Thoracic aorta (tissue), 2 donors: ENCODE measurements at regions not wholly inside any gene's neighbourhood (a gene's known extent, or its start where the extent isn't known, plus 50 kb on each side); places are given as distances from the start of the nearest gene placed in this dataset.

ENCODE experiments used
- ATAC-seq: fragments of 150-250 bp; one replicate; pipeline ENCODE4 v1.8.0; 2017; ENCODE audit warnings: low read depth; ENCODE audit not compliant: insufficient number of reproducible peaks, low FRiP score
- DNase-seq: peaks from one replicate; pipeline ENCODE4 v3.0.0-alpha.2; 2020; ENCODE audit warnings: low spot score
- H3K27ac ChIP-seq, 2 donors: fragments of 200-600 bp; sonication (generic); 1 replicate in 1 of 2; 2 replicates in 1 of 2; pipeline ENCODE4 v1.5.1; 2016; ENCODE audit warnings: mild to moderate bottlenecking in 2 of 2, moderate library complexity in 2 of 2
- H3K27me3 ChIP-seq: fragments of 200-600 bp; sonication (generic); replicated peaks from 2 replicates; pipeline ENCODE4 v1.6.0; 2016; ENCODE audit warnings: mild to moderate bottlenecking; ENCODE audit not compliant: insufficient read depth
- H3K36me3 ChIP-seq: fragments of 200-600 bp; sonication (generic); one replicate; pipeline ENCODE4 v1.5.1; 2016
- H3K4me1 ChIP-seq, 2 donors: fragments of 200-600 bp; sonication (generic); 1 replicate in 1 of 2; 2 replicates in 1 of 2; pipeline versions ENCODE4 v1.5.1 to v1.6.0; 2016; ENCODE audit warnings: low read depth in 2 of 2, mild to moderate bottlenecking in 1 of 2; ENCODE audit not compliant: control insufficient read depth in 1 of 2
- H3K4me3 ChIP-seq: fragments of 200-600 bp; sonication (generic); 2 replicates; pipeline ENCODE4 v1.5.1; 2016; ENCODE audit warnings: mild to moderate bottlenecking
- H3K9me3 ChIP-seq: fragments of 200-600 bp; sonication (generic); 2 replicates; pipeline ENCODE4 v1.5.1; 2016
- TF ChIP-seq, protein P1 (sequence below): fragments of 200-600 bp; sonication (generic); IDR thresholded peaks from one replicate; pipeline ENCODE4 v1.5.1; 2019; ENCODE audit warnings: antibody characterized with exemption

DNA sequence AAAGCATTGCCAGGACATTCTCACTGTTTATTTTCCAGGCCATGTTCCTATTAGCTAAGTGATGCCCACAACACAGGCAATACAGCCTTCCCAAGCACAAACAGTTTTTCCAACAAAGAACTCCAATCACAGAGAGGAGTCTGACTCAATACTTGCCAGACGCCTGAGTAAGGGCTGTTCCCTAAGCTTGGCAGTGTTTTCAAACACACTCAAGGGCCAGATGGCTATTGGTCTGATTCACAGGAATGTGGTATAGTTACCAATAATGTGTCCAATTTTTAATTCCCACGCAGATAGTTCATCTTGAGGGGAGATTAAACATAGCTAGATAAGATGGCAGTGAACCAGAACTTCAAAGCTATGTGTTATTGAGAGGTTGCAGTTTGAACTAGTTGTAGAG, 381.0 kb downstream of the SNAPC1 start:
- H3K27ac ChIP-seq, result no peak overlapping the region
- H3K9me3 ChIP-seq, result peaks cover 2% of the 10 kb centered on the region
- ATAC-seq (no peak), DNase-seq (no peak)
- H3K27me3 ChIP-seq, result no peaks in the 10 kb centered on the region
- H3K36me3 ChIP-seq, result no peaks in the 10 kb centered on the region
- TF ChIP-seq, protein P1, sequence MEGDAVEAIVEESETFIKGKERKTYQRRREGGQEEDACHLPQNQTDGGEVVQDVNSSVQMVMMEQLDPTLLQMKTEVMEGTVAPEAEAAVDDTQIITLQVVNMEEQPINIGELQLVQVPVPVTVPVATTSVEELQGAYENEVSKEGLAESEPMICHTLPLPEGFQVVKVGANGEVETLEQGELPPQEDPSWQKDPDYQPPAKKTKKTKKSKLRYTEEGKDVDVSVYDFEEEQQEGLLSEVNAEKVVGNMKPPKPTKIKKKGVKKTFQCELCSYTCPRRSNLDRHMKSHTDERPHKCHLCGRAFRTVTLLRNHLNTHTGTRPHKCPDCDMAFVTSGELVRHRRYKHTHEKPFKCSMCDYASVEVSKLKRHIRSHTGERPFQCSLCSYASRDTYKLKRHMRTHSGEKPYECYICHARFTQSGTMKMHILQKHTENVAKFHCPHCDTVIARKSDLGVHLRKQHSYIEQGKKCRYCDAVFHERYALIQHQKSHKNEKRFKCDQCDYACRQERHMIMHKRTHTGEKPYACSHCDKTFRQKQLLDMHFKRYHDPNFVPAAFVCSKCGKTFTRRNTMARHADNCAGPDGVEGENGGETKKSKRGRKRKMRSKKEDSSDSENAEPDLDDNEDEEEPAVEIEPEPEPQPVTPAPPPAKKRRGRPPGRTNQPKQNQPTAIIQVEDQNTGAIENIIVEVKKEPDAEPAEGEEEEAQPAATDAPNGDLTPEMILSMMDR, result no peak
- H3K4me3 ChIP-seq, result no peak overlapping the region
- H3K4me1 ChIP-seq, result no peaks in the 10 kb centered on the region

DNA sequence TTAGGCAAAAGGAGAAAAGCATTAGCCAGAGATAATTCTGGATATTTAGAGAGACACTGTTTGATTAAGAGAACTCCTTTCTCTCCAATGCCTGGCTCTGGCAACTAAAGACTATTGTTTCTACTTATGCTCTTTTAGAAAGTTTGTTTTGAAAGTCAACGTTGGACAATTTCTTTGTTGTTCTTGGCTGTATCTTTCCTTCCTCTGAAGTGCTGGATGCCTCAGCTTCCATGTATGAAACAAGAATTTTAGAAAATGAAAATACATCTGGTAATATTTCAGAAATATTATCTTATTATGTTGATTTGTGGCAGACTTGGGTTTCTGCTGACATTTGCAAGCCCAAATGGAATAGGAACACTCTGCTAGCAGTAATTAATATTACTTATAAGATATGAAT, 382.6 kb downstream of the SNAPC1 start:
- H3K27me3 ChIP-seq, result no peaks in the 10 kb centered on the region
- TF ChIP-seq, protein P1, result no peak
- ATAC-seq, result no peak
- no peak overlapping the region for H3K4me3 ChIP-seq
- no peak overlapping the region for H3K27ac ChIP-seq
- no peaks in the 10 kb centered on the region for H3K36me3 ChIP-seq
- no peak for DNase-seq
- peaks cover 8% of the 10 kb centered on the region for H3K9me3 ChIP-seq
- H3K4me1 ChIP-seq, result no peaks in the 10 kb centered on the region

DNA sequence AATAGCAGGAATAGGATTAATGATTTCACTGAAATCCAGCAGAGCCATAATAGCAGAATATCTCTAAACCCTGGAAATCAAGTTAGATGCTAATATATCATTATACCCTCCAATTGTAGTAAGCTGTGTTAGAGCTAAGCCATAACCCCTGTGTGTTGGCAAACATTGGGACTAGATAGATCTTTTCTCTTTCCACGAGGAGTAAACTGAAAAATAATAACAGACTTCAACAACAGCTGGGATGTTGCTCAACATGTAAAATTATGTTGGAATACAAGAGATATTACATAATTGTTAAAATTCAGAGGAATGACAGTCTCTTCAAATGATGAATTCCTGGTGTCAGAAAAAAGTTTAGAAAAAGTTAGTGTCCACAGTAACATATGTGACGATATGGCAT, 383.8 kb downstream of the SNAPC1 start:
- H3K4me3 ChIP-seq, result no peak overlapping the region
- H3K36me3 ChIP-seq, result no peaks in the 10 kb centered on the region
- TF ChIP-seq, protein P1, result no peak
- DNase-seq (no peak), ATAC-seq (no peak)
- peaks cover 8% of the 10 kb centered on the region for H3K9me3 ChIP-seq
- H3K4me1 ChIP-seq, result no peaks in the 10 kb centered on the region
- no peaks in the 10 kb centered on the region for H3K27me3 ChIP-seq
- H3K27ac ChIP-seq, result no peak overlapping the region

DNA sequence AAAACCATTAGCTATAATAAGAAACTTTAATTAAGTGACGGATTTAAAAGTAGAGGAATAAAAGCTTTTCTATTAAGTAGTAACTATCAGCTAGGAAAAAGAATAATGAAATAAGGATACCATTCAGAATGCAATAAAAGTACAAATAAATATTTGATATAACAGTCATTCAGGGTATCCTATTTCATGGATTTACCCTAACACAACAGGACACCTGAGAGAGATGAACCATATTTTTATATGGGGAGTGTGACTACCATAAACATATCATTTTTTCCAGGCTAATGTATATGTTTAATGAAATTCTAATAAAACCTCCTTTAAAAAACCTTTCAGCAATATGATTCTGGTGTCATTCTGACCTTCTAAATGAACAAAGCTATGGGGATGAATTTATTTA, 393.8 kb downstream of the SNAPC1 start:
- DNase-seq (no peak), ATAC-seq (no peak)
- TF ChIP-seq, protein P1, result no peak
- Histone ChIP-seq H3K27ac (no peak overlapping the region), H3K9me3 (no peaks in the 10 kb centered on the region), H3K4me1 (no peaks in the 10 kb centered on the region), H3K27me3 (no peaks in the 10 kb centered on the region), H3K36me3 (no peaks in the 10 kb centered on the region), H3K4me3 (no peak overlapping the region)

DNA sequence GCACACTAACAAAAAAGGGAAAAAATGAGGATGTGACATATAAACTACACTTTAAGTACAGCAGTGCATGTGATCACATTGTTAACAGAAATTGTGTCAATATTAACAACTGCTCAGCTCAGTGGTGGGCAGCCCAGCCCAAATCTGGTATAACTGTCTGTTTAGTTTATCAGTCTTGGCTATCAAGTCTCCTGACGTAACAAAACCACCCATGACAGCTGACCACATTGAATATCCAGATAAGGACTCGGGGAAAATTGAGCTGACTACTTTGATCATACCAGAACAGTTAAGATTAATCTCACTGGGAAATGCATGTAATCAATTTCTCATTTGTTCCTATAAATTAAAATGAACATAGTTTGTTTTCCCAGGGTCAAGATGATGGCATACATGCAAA, 396.6 kb downstream of the SNAPC1 start:
- Histone ChIP-seq H3K4me3 (no peak overlapping the region), H3K36me3 (no peaks in the 10 kb centered on the region), H3K27ac (no peak overlapping the region), H3K9me3 (no peaks in the 10 kb centered on the region), H3K27me3 (no peaks in the 10 kb centered on the region), H3K4me1 (no peaks in the 10 kb centered on the region)
- ATAC-seq (no peak), DNase-seq (no peak)
- TF ChIP-seq, protein P1, result no peak
